Hepatocyte (in vitro differentiated cells): ENCODE measurements at regions not wholly inside any gene's neighbourhood (a gene's known extent, or its start where the extent isn't known, plus 50 kb on each side); places are given as distances from the start of the nearest gene placed in this dataset.

Experiments
- EZH2 ChIP-seq: fragments of 200-600 bp; sonication (generic); IDR thresholded peaks from 2 replicates; pipeline ENCODE4 v1.6.1; 2016; ENCODE audit warnings: antibody characterized with exemption, mild to moderate bottlenecking, borderline replicate concordance
- EZH2phosphoT487 ChIP-seq: fragments of 200-600 bp; sonication (generic); IDR thresholded peaks from one replicate; pipeline ENCODE4 v1.6.1; 2018; ENCODE audit warnings: antibody characterized with exemption, mild to moderate bottlenecking, low read depth, moderate library complexity; ENCODE audit not compliant: unreplicated experiment, severe bottlenecking
- TF ChIP-seq, protein P1 (sequence below): fragments of 200-600 bp; sonication (generic); IDR thresholded peaks from 2 replicates; pipeline ENCODE4 v1.5.1; 2016; ENCODE audit warnings: antibody characterized with exemption, mild to moderate bottlenecking; ENCODE audit not compliant: poor library complexity

DNA sequence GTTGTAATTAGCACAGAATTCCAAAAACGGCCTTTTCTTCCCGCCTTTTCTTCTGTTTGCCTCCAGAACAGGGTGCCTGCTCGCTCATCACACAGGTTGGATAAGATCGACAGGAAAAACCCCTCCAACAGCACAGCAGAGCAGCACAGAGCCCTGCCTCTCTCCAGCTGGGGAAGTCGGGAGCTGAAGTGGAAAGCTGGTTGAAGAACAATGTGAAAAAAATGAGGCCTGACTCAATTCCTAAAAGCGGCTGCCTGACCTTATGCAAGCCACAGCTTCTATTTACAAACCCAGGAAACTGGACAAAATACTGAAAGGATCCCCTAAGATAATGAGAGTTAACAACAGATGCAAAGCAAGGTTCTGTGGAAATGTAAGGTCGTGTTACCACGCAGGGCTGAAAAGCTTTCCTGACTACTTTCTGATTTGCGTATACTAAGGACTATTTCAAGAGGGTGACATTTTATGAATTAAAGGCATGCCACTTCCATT lies 116.9 kb downstream of the TTLL2 start:
- TF ChIP-seq, protein P1, sequence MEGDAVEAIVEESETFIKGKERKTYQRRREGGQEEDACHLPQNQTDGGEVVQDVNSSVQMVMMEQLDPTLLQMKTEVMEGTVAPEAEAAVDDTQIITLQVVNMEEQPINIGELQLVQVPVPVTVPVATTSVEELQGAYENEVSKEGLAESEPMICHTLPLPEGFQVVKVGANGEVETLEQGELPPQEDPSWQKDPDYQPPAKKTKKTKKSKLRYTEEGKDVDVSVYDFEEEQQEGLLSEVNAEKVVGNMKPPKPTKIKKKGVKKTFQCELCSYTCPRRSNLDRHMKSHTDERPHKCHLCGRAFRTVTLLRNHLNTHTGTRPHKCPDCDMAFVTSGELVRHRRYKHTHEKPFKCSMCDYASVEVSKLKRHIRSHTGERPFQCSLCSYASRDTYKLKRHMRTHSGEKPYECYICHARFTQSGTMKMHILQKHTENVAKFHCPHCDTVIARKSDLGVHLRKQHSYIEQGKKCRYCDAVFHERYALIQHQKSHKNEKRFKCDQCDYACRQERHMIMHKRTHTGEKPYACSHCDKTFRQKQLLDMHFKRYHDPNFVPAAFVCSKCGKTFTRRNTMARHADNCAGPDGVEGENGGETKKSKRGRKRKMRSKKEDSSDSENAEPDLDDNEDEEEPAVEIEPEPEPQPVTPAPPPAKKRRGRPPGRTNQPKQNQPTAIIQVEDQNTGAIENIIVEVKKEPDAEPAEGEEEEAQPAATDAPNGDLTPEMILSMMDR: no peak
- TF ChIP-seq EZH2phosphoT487: no peak
- no peak for TF ChIP-seq EZH2
